IPS DF 6.9 (cell line): ENCODE measurements at regions not wholly inside any gene's neighbourhood (a gene's known extent, or its start where the extent isn't known, plus 50 kb on each side); places are given as distances from the start of the nearest gene placed in this dataset.

Experiments
- DNase-seq: peaks from one replicate; pipeline ENCODE4 v3.0.0-alpha.2; 2013; ENCODE audit warnings: low read depth, low spot score
- H3K27ac ChIP-seq: one replicate; pipeline ENCODE4 v1.5.1; 2013; ENCODE audit warnings: low read length, control low read depth
- H3K27me3 ChIP-seq: 2 replicates; pipeline ENCODE4 v1.6.1; 2013; ENCODE audit warnings: mild to moderate bottlenecking, low read length; ENCODE audit not compliant: control insufficient read depth, insufficient read depth
- H3K36me3 ChIP-seq: 2 replicates; pipeline ENCODE4 v1.6.1; 2013; ENCODE audit warnings: low read length; ENCODE audit not compliant: control insufficient read depth, insufficient read depth
- H3K4me1 ChIP-seq: 2 replicates; pipeline ENCODE4 v1.6.1; 2013; ENCODE audit warnings: low read length; ENCODE audit not compliant: control insufficient read depth, insufficient read depth
- H3K4me3 ChIP-seq: 2 replicates; pipeline ENCODE4 v1.5.1; 2013; ENCODE audit warnings: mild to moderate bottlenecking, low read length
- H3K9me3 ChIP-seq: 2 replicates; pipeline ENCODE4 v1.6.1; 2013; ENCODE audit warnings: low read length, inconsistent platforms; ENCODE audit not compliant: control insufficient read depth, insufficient read depth
- WGBS: extraction: QIAGEN DNeasy Blood & Tissue Kit; methylation state at CpG from one replicate; pipeline ENCODE4 v1.1.7; 2013; ENCODE audit warnings: mixed read lengths, missing lambda C conversion rate; ENCODE audit not compliant: insufficient read length, insufficient coverage; 5-methylcytosine and 5-hydroxymethylcytosine counted together

DNA sequence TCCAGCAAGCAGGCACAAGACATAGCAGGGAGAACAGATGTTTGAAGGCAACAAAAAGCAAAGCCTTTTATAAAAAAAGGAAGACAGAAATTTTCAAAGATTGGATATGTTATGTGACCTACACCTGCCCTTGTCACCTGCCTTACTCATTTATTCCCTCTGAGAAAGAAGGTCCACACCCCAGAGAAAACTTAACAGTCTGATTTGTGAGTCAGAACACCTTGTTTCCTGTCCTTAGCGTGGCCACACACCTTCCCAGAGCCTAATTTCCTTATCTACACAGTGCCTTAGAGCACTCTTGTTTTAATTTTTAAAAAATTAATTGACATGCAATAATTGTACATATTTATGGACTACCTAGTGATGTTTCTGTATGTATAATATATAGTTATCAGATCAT, 419.0 kb upstream of the DAB2 start:
- DNase-seq, result no peak
- WGBS, result no CpG with 5 or more reads among the region's 1 CpG

DNA sequence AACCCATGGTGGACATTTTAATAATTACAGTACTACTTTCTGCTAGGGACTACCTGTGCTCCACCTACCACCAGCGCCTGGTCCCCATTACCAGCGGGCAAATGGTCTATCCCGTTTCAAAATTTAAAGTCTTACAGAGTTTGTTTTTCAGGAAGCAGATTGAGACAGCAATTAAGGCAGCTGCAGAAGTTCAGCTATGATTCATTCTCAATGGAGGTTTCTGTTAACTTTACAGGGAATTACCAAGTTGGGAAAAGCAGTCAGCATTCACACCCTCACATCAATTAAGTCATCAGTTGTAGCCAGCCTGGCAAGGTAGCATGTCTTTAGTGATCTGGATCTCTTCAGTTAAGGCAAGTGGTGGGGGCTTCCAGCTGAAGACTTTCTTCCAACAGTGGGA, 410.6 kb upstream of the DAB2 start:
- H3K27me3 ChIP-seq, result no peaks in the 10 kb centered on the region
- DNase-seq, result no peak
- H3K27ac ChIP-seq, result no peak overlapping the region
- H3K9me3 ChIP-seq, result no peaks in the 10 kb centered on the region
- H3K4me3 ChIP-seq, result no peak overlapping the region
- no peaks in the 10 kb centered on the region for H3K36me3 ChIP-seq
- H3K4me1 ChIP-seq, result no peaks in the 10 kb centered on the region
- WGBS, result no CpG with 5 or more reads among the region's 3 CpGs

More for the DNA sequence above, 419.0 kb upstream of the DAB2 start:
- H3K4me3 ChIP-seq, result no peak overlapping the region
- H3K36me3 ChIP-seq, result no peaks in the 10 kb centered on the region
- H3K4me1 ChIP-seq, result no peaks in the 10 kb centered on the region
- no peaks in the 10 kb centered on the region for H3K27me3 ChIP-seq
- no peaks in the 10 kb centered on the region for H3K9me3 ChIP-seq
- H3K27ac ChIP-seq, result no peak overlapping the region

DNA sequence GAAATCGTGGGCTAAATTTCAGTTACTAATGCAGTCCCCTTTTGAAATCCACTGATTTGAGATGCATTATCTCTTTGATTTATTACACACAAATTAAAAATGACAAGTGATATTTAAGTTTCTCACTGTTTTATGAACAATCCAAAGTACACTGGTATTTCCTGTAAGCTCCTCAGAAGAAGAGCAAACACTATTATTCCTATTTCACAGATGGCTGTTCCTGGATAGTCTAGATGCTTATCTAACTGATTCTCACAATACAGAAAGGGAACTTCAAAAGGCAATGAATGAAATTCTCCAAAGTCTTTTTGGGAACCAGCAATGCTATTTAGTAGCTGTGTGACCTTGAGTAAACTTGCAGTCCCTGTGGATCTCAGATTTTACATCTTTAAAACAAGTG, 404.7 kb upstream of the DAB2 start:
- no CpG with 5 or more reads among the region's 1 CpG for WGBS
- Histone ChIP-seq H3K36me3 (no peaks in the 10 kb centered on the region), H3K4me1 (no peaks in the 10 kb centered on the region), H3K27me3 (no peaks in the 10 kb centered on the region), H3K4me3 (no peak overlapping the region), H3K27ac (no peak overlapping the region), H3K9me3 (no peaks in the 10 kb centered on the region)
- no peak for DNase-seq

DNA sequence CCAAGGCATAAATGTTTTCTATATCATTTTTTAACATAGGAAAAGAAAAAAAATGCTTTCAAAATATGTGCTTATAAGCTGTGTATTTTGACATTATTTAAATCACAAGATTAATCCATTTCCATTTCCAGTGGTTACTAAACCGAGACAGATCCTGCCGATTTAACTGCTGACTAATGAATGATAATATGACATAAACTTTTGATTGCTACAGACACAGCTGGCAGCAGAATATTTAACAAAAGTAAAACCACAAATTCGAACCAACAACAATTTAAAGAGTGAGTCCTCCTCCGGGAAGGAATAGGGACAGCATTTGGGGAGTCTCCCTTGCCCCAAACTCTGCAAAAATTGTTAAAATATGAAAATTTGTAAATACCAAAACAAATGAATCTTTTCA, 401.3 kb upstream of the DAB2 start:
- Histone ChIP-seq H3K4me3 (no peak overlapping the region), H3K27ac (no peak overlapping the region), H3K36me3 (no peaks in the 10 kb centered on the region), H3K4me1 (no peaks in the 10 kb centered on the region), H3K9me3 (no peaks in the 10 kb centered on the region), H3K27me3 (no peaks in the 10 kb centered on the region)
- DNase-seq, result no peak
- WGBS, result no CpG with 5 or more reads among the region's 4 CpGs

DNA sequence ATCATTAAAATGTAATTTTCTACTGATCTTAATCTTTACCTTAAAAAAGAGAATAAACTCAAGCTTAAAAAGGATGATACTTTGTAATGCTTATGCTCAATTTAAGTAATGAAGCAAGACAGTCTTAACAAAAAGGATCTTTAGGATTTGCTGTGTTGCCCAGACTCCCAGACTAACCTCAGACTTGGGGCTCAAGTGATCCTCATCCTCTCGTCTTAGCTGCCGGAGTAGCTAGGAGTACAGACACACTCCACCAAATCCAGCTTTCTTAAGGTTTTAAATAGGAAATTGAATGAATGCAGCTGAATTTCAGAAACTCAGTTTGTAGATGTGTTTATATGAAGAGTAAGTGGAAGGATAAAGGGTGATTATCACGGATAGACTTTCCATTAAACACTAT, 400.5 kb upstream of the DAB2 start:
- no peaks in the 10 kb centered on the region for H3K36me3 ChIP-seq
- no peak for DNase-seq
- 100% methylated on average over 1 of the region's 3 CpGs for WGBS
- no peak overlapping the region for H3K27ac ChIP-seq
- H3K9me3 ChIP-seq, result no peaks in the 10 kb centered on the region
- no peak overlapping the region for H3K4me3 ChIP-seq
- H3K27me3 ChIP-seq, result no peaks in the 10 kb centered on the region
- H3K4me1 ChIP-seq, result no peaks in the 10 kb centered on the region

- WGBS, result no CpG with 5 or more reads among the region's 1 CpG
- H3K36me3 ChIP-seq, result no peaks in the 10 kb centered on the region
- no peaks in the 10 kb centered on the region for H3K9me3 ChIP-seq
- H3K4me3 ChIP-seq, result no peak overlapping the region
- no peak for DNase-seq
- no peaks in the 10 kb centered on the region for H3K4me1 ChIP-seq
- H3K27ac ChIP-seq, result no peak overlapping the region
- no peaks in the 10 kb centered on the region for H3K27me3 ChIP-seq
Observed at GRCh38 chr5:39822020-39822419, 397.2 kb upstream of the DAB2 start.

DNA sequence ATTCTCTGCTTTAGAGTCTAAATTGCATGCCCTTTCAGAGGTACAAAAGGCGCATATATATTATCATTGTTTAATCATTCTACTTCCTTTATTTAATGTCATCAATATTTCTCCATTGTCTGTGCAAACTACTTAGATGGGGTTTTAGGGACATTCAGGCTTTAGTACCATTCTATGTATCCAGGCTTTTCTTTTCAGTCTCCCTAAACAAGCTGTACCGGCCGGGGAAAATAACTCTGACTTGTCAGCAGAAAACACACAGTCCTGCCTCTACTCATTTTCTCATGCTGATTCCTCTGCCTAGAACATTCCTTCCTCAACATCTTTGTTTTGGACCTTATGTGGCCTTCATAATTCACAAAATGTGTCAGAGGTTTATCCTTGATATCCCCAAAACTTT, 392.1 kb upstream of the DAB2 start:
- Histone ChIP-seq H3K4me3 (no peak overlapping the region), H3K4me1 (no peaks in the 10 kb centered on the region), H3K36me3 (no peaks in the 10 kb centered on the region), H3K9me3 (no peaks in the 10 kb centered on the region), H3K27me3 (no peaks in the 10 kb centered on the region), H3K27ac (no peak overlapping the region)
- no CpG with 5 or more reads among the region's 3 CpGs for WGBS
- DNase-seq, result no peak

GRCh38 chr5:39816156-39816845, 391.5 kb upstream of the DAB2 start:
- no peak overlapping the region for H3K4me3 ChIP-seq
- no peak overlapping the region for H3K27ac ChIP-seq
- DNase-seq, result no peak
- H3K36me3 ChIP-seq, result no peaks in the 10 kb centered on the region
- no peaks in the 10 kb centered on the region for H3K4me1 ChIP-seq
- H3K9me3 ChIP-seq, result no peaks in the 10 kb centered on the region
- H3K27me3 ChIP-seq, result no peaks in the 10 kb centered on the region
- WGBS, result no CpG with 5 or more reads among the region's 5 CpGs

GRCh38 chr5:39815711-39816110, 390.9 kb upstream of the DAB2 start:
- no peaks in the 10 kb centered on the region for H3K36me3 ChIP-seq
- H3K27me3 ChIP-seq, result no peaks in the 10 kb centered on the region
- no CpG with 5 or more reads among the region's 2 CpGs for WGBS
- no peak overlapping the region for H3K27ac ChIP-seq
- H3K4me1 ChIP-seq, result no peaks in the 10 kb centered on the region
- H3K9me3 ChIP-seq, result no peaks in the 10 kb centered on the region
- DNase-seq, result no peak
- H3K4me3 ChIP-seq, result no peak overlapping the region

- H3K27ac ChIP-seq, result no peak overlapping the region
- no peaks in the 10 kb centered on the region for H3K27me3 ChIP-seq
- no peaks in the 10 kb centered on the region for H3K36me3 ChIP-seq
- no peak overlapping the region for H3K4me3 ChIP-seq
- DNase-seq, result no peak
- H3K9me3 ChIP-seq, result no peaks in the 10 kb centered on the region
- no peaks in the 10 kb centered on the region for H3K4me1 ChIP-seq
Observed at GRCh38 chr5:39811381-39811780, 386.6 kb upstream of the DAB2 start.

DNA sequence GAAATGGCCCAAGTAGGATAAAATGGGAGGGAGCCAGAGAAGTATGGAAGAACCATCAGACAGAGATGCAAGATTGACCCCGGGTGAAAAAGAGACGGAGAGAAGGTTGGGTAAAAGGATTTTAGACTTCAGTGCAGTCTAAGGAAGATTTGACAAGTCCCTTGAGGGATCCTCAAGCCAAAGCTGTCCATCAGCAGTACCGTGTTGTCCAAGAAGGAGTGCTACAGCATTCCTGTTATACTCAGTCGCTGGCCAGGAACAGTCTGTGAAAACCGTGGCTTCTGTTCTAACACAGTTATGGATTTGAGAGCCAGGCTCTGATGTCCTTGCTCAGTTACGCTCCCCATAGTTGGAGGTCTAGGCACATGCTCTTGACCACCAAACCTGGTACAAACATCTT, 383.9 kb upstream of the DAB2 start:
- Histone ChIP-seq H3K9me3 (no peaks in the 10 kb centered on the region), H3K4me3 (no peak overlapping the region), H3K27ac (no peak overlapping the region), H3K4me1 (no peaks in the 10 kb centered on the region), H3K27me3 (no peaks in the 10 kb centered on the region), H3K36me3 (no peaks in the 10 kb centered on the region)
- no peak for DNase-seq
- WGBS, result no CpG with 5 or more reads among the region's 6 CpGs
